NCI-H1092 treated with DMSO at 0.1 percent for 48 hours (cell line): ENCODE measurements at regions not wholly inside any gene's neighbourhood (a gene's known extent, or its start where the extent isn't known, plus 50 kb on each side); places are given as distances from the start of the nearest gene placed in this dataset.
"Not testable (repeated sequence)": the region's sequence is repeated elsewhere in the genome, so short reads cannot be mapped to it uniquely, and the experiment has no call there.

Experiments
- DNase-seq: peaks from one replicate; lab custom pipeline; 2025; lab: John Stamatoyannopoulos, UW

DNA sequence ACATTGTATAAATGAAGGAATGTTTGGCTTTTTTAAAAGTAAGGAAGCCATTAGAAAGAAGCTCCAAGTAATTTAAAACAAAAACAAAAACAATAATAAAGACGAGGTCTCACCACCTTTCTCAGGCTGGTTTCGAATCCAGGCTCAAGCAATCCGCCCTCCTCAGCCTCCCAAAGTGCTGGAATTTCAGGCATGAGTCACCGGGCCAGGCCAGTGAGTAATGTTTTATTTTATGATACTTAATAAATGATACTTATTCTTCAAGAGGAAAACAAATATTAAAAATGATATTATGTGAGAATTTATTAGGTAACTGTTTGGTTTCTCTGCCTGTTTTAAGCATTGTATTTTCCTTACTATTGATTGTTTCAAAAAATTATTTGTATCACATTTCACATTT lies 201.4 kb upstream of the BRINP3 start:
- no peak for DNase-seq

DNA sequence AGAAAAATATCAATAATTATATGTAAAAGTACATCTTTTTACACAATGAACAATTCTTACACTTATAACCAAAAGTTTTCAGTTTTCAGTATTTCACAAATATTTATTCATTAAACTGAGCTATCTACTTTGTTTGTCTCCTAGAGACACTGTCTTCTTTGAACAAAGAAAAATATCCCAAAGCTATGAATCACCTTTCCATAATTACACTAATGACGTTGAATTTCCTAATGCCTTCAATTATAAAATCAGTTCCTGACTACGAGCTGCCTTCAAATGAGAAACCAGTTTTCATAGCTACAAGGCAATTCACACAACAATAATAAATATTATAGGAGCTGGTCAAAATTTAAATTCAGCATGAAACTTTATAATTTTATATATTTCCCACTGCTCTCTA lies 201.8 kb upstream of the BRINP3 start:
- DNase-seq, result no peak

DNA sequence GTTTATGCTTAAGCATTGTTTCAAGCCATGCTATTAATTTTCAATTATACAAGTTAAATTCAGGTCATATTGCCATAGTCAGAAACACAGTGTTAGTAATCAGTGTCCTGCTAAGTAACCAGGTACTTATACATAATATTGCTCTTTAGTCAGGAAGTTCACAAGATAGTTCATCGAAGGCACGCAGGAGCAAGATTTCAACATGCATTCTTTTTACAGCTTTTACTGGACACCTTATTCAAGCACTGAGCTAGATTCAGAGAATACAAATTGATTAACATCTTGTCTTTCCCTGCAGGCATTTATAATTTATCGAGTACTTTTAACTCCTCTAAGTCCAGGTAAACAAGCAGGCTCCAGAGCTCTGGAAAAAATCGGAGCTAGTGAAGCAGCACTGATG lies 202.3 kb upstream of the BRINP3 start:
- no peak for DNase-seq

DNA sequence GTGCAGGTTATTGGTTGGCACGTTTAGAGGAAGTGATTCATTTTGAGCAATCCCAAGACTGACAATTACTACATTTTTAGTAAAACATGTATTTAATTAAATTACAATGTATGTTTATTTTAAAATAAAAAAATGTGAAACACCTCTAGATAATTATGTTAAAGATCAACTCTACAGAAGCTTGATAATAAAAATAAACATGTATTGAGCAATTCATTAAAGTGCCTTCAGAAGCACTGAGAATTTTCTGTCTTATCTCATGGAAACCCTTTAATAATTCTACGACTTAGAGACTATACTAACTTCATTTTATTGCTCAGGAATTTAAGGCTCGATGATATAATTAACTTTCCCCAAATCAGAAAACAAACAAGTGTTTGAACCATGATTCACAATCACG lies 208.0 kb upstream of the BRINP3 start:
- no peak for DNase-seq

DNA sequence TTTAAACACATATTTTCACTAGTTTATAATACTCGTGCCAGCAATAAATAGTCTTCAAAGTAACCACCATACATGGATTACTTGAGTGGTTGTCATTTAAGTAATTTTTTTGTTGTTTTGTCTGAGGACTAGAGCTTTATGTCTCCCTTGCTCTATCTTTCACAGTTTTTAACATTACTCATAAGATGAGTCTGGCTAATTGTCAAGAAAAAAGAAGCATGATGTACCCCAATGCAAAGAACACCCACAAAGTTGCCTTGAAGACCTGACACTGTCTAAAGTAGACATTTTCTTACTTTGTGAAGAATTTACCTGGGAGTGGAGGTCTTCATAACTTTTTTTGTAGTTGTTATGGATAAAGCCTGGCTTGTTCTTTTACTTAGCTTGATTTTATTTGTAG lies 210.4 kb upstream of the BRINP3 start:
- DNase-seq, result no peak

DNA sequence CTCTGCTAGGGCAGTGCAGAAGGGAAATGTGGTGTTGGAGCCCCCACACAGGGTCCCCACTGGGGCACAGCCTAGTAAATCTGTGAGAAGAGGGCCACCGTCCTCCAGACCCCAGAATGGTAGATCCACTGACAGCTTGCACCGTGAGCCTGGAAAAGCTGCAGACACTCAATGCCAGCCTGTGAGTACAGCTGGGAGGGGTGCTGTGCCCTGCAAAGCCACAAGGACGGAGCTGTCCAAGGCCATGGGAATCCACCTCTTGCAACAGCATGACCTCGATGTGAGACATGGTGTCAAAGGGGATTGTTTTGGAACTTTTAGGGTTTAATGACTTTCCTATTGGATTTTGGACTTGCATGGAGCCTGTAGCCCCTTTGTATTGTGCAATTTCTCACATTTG lies 220.8 kb upstream of the BRINP3 start:
- not testable (repeated sequence) for DNase-seq

DNA sequence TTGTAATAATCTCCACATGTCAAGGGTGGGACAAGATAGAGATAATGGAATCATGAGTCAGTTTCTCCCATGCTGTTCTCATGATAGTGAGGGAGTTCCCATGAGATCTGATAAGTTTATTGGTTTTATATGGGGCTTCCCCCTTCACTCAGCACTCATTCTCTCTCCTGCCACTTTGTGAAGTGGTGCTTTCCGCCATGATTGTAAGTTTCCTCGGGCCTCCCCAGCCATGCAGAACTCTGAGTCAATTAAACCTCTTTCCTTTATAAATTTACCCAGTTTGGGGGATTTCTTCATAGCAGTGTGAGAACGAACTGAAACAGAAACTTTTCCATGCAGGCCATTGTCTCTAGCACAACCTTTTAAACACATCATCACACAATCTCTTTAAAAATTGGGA lies 221.5 kb upstream of the BRINP3 start:
- no peak for DNase-seq

DNA sequence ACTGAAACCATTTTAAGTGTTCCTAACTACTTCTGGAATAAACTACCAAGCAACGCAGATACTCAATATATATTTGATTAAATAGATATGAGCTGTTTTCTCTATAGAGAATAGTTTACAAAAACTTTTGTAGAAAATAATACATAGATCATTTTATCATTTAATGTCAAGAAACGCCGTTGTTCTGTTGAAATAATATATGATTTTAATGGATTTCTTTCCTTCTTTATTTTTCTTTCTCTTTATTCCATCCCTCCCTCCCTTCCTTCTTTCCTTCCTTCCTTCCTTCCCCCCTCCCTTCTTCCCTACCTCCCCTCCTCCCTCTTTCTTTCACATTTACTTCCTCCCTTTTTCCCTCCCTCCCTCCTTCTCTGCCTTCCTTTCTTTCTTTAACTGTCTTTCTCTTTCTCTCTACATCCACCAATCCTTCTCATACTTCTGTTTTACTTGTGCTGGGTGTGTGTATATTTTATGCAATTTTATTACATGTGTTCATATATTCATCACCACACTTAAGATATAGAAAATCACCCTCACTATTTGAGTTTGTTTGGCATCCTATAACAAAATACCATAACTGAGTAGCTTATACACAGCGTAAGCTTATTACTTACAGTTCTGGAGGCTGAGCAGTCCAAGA lies 230.9 kb upstream of the BRINP3 start:
- no peak for DNase-seq

DNA sequence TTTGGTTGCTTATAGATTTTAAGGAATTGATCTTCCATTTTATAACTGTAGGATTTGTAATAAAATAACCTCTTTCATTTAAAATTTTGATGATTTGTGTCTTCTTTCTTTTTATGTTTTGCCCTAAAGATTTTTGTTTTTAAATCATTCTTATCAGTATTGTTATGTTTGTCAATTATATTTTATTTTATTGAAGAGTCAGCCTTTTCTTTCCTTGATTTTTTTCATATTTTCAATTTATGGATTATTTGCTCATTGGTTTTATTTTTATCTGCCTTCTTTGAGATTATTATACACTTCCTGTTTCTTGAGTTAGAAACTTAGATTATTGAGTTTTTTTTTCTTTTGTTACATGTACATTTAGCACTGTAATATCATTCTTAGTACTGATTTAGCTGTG lies 233.4 kb upstream of the BRINP3 start:
- DNase-seq, result no peak

DNA sequence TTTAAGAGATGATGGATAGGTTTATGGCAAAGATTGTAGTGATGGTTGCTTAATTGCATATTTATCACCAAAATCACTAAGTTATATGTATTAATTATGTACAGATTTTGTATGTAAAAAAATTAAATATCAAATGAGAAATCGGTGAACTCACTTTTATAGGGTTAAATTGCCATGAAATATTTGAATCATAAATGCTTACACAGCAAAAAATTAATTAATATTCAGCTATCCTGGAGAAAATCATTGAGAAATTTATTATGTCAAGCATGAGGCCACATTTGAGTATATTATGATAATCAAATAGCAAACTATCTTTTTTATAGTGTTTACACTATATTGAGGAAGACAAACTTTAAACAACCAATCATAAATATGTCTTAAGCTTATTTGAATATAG lies 239.4 kb upstream of the BRINP3 start:
- DNase-seq, result no peak

DNA sequence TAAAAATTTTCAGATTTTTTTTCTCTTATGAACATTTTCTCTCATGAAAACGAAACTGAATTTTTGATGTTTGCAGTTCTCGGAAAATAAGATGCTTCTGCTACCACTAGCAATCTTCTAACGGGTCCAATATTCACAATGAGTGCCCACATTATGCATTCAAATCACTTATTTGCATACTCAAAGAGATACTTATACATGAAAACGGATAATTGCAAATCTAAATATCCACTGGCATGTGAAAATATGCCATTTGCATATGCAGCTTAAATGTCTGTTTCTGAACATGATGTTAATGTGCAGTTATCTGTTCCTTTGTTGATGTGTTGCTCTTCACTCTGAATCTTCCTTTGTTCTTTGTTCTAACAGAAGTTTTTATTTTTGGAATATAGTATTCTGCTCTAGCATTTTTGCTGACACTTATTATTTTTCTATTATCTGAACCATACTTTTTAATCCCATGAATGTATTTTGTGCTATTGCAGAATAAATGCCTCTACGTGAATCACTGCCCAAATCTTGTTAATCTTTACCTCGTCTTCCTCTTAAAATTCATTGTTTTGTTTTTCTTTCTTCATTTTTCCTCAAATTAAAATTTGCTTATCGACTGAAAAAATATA lies 259.4 kb upstream of the BRINP3 start:
- no peak for DNase-seq

DNA sequence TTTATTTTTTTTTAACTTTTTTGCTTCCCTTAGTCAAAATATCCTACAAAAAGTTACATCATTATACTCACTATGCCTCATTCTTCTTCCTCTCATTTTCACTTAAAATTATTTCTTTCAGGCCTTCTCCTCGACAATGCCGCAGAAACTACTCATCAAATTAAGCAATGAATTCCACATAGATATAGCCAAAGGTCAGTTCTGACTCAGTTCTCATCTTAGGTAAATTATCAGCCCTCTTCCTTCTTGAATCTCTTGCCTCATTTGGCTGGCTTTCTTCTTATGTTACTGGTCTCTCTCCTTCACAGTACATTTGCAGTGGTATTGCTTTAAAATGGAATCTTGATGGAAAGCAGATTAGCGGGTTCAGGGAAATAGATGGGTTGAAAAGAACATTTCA lies 260.7 kb upstream of the BRINP3 start:
- no peak for DNase-seq

DNA sequence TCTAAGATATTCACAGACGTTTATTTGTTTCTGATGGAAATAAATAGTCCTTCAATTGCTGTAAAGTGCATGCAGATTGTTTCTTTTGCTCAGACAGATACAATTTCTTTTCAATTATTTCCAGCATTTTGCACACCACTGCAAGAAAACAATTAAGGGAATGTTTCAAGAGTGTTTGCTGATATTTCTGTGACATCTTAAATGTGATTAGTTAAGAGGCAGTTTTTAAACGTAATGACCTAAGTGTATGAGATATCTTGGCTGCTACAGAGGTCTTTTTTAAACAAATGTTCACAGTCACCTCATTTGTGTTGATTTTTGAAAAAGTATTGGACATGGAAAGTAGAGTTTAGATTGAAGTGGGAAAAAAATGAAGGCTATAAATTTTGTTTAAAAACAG lies 262.3 kb upstream of the BRINP3 start:
- DNase-seq, result no peak

DNA sequence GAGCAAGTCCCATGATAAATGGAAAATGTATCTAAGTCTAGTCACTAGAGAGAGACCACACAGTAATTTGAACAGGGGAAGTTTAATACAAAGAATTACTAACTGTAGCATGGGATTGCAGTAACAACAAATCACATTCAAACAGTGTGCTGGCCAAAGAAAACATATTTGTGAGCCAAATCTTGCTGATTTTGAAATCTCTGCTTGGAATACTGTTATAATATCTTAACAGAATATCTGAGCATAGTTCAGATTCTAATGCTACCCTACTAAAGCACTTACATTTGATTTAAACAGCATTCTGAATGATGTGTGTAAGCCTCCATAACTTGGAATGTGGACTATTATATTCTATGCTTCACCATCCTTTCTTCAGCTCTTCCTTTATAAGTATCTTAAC lies 270.0 kb upstream of the BRINP3 start:
- no peak for DNase-seq

DNA sequence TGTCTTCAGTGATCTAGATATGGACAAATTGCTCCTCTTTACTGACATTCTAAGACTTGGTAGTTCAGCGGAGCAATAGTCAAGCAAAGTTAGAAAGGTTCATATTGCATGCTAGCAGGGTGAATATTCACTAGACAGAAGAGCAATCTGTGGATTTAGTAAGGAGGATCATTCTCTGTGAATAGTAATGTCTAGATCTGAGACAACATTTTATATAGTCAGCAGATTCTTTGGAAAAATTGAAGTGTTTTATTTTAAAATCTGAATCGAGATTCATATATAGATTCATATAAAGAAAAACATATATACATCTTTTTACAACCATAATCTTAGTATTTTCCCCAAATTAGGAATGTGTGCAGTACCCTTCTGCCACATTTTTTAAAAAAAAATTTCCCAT lies 274.5 kb upstream of the BRINP3 start:
- DNase-seq, result no peak

DNA sequence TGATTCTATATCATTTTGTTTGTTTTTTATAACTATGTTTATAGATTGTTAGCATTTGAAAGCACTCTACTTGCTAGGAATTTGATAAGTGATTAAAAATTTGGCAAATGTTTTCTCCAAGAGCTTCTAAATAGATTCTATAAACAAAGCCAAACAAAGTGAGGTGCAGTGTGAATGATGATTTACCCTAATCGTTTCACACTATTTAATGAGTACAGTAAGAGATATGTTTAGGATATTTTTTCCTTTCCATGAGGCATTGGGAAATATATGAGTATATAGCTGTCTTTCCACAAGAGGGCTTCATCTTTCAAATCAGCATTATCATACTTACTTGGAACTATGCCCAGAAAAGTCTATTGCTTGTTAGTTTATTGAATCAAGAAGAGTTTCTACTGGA lies 277.0 kb upstream of the BRINP3 start:
- no peak for DNase-seq

DNA sequence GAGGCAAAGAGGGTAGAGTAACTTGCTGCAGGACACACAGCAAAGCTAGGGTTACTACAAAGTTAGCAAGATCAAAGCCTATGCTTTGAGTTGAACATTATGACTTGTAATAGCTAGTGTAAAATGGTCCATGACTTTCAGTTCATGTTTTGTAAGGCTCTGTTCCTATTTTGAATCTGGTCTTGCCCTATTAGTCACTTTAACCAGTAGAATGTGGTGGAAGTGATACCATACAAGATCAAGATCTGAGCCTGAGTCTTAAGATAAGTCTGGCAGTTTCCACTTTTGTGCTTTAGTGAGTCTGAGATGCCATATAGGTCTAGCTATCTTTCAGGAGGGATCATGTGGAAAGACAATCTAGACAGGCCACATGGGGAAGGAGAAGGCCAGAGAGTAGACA lies 282.1 kb upstream of the BRINP3 start:
- DNase-seq, result no peak

DNA sequence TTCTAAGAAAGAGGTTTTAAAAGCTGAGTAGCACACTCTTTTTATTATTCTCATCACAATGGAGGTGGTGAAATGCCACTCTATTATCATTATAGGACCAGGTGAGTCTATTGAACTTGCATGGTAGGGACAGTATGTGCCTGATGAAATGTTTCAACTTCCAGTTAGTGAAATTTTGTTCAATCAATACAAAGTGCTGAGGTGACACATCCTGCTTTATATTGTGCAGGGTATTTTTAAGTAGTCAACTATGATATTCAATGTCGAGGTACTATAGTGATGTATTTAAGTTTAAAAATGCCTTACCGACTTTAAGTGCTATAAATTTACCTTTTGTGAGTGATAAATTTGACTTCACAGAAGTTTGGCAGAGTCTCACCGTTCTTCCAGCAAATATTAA lies 284.7 kb upstream of the BRINP3 start:
- no peak for DNase-seq

DNA sequence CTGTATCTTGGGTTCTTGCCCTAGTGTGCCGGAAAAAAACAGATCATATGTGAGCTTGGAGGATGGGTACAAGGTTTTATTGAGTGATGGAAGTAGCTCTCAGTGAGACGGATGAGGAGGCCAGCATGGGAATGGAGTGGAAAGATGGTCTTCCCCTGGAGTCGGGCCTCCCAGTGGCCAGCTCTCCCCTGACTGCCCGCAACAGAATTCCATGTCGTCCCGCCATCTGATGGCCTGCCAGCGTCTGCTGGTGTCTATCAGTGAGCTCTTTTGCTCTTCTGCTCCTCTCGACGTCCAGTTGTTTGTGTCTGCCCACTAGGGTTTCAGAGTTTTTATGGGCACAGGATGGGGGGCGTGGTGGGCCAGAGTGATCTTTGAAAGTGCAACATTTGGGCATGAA lies 315.2 kb upstream of the BRINP3 start:
- DNase-seq, result no peak

DNA sequence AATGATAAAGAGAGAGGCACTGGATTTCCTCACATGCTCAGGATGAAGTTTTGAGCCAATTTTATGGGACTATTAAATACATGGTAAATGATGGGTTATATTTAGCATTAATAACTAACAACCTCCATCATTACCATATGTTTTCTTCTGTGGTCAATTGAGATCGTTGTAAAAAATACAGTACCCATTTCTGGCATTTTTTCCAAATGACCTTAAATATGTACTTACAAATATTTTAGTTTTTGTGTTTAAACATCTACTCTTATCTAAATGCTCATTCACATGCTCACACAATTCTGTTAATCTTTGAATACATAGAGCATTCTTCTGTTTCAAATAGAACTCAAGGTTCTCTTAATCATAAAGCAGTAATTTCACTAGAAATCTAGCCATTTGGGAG lies 330.0 kb upstream of the BRINP3 start:
- no peak for DNase-seq

DNA sequence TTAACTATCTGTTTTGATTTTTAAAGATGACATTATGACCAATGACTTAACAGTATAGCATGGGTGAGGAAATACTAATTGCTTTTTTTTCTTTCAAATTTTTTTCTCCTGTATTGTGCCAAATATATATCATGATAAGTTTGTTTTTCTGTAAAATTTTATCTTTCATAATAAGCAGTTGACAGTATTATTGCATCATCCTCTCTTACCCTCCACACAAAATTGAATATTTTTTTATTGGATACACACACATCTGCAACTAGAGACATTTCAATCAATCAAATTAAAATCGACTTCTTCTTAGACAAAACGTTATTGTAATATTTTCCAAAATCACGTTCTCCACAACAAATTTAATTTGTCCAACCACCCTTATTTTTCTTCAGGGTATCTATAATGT lies 330.4 kb upstream of the BRINP3 start:
- no peak for DNase-seq

DNA sequence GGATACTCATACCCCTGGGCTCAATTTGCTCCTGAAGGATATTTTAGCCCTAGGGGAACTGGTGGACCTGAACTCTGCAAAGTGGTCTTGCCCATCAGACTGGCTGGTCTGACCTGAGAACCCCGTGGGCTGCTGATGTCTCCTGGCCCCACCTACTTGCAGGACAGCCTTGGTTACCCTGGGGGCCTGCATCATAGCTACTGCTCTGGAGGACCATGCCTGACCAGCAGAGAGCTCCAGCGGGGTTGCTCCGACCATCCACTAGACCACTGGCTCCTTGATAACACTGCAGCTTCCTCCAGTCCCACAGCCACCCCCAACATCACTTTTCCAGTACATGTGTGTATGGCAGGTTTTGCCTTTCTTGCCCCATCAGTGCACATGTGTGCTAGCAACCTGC lies 331.6 kb upstream of the BRINP3 start:
- no peak for DNase-seq

DNA sequence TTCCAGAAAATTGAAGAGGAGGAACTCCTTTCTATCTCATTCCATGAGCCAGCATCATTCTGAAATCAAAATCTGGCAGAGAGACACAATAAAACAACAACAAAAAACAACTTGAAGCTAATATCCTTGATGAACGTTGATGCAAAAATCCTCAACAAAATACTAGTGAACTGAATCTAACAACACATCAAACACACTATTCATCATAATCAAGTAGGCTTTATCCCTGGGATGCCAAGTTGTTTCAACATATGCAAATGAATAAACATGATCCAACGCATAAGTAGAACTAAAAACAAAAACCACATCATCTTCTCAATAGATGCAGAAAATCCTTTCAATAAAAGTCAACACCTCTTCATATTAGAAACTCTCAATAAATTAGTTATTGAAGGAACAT lies 335.3 kb upstream of the BRINP3 start:
- no peak for DNase-seq

DNA sequence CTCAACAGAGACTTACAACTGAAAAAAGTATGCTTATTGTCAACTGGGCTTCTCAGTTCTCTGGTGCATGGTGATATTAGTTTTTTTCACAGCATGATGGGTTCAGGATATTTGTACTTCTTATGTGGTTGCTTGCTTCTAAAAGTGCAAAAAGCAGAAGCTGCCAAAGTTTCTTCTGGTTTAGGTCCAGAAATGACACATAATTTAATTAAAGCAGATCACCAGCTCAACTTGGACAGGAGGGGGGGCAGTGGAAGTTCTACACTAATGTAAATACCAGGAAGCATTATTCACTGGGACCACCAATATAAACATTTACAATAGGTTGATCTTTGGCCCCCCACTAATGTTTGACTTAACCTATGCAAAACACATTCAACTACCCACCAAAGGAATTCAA lies 354.8 kb upstream of the BRINP3 start:
- DNase-seq, result no peak

DNA sequence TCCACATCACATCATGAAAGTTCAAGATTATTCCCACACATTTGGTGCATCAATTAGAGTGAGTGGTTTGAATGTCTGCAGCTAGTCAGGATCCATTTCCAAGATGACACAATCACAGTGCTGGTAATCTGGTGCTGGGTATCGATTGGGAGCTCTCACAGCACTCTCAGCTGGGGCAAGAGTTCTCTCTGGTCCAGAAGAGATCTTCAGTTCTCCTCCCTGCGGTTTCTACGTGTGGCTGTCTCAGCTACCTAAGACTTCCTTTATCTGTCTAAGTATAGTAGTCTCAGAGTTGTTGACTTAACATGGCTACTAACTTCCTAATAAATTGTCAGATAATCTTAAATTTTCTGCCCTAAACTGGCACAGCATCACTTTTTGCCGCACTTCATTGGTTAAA lies 358.0 kb upstream of the BRINP3 start:
- DNase-seq, result no peak
